H1 (cell line): ENCODE measurements at regions not wholly inside any gene's neighbourhood (a gene's known extent, or its start where the extent isn't known, plus 50 kb on each side); places are given as distances from the start of the nearest gene placed in this dataset.

Experiments used
- CTCF ChIA-PET: fragments of 300-600 bp; sonication (Branson Sonifier 250); formaldehyde crosslinking; loops from one replicate; lab custom pipeline; 2021; ENCODE audit not compliant: partially characterized antibody; lab: Charles Lee
- POLR2A ChIA-PET: fragments of 300-600 bp; sonication (Branson Sonifier 250); formaldehyde crosslinking; loops from one replicate; lab custom pipeline; 2021; ENCODE audit warnings: inconsistent platforms; ENCODE audit not compliant: partially characterized antibody; lab: Charles Lee
- DNase-seq, 2 experiments: peaks; one replicate each; pipeline versions ENCODE4 v3.0.0 to v3.0.0-alpha.2; 2010 to 2022; ENCODE audit warnings: low spot score in 2 of 2, low read depth in 1 of 2, mixed read lengths in 1 of 2
- FAIRE-seq: peaks from 2 replicates; lab custom pipeline; 2011; peaks lifted over from hg19 to GRCh38; lab: Jason Lieb, UNC
- H2AFZ ChIP-seq: 2 replicates; pipeline ENCODE4 v1.8.1; 2012; ENCODE audit warnings: low read length, inconsistent platforms
- H2AK5ac ChIP-seq: 2 replicates; pipeline ENCODE4 v1.6.1; 2013; ENCODE audit warnings: low read depth, low read length
- H2BK120ac ChIP-seq: replicated peaks from 2 replicates; pipeline ENCODE3; 2013; ENCODE audit warnings: low read depth, low read length, inconsistent platforms
- H2BK12ac ChIP-seq: 2 replicates; pipeline ENCODE4 v1.6.1; 2013; ENCODE audit warnings: low read depth, low read length
- H2BK15ac ChIP-seq: 2 replicates; pipeline ENCODE4 v1.6.1; 2013; ENCODE audit warnings: low read length
- H2BK20ac ChIP-seq: 2 replicates; pipeline ENCODE4 v1.6.1; 2013; ENCODE audit warnings: low read length
- H2BK5ac ChIP-seq: 2 replicates; pipeline ENCODE4 v1.6.1; 2013; ENCODE audit warnings: low read depth, low read length
- H3K14ac ChIP-seq: 2 replicates; pipeline ENCODE4 v1.6.1; 2013; ENCODE audit warnings: inconsistent platforms; ENCODE audit not compliant: insufficient read length
- H3K18ac ChIP-seq: 2 replicates; pipeline ENCODE4 v1.6.1; 2013; ENCODE audit warnings: low read length; ENCODE audit errors: extremely low read depth
- H3K23ac ChIP-seq: 2 replicates; pipeline ENCODE4 v1.6.1; 2013; ENCODE audit warnings: inconsistent platforms; ENCODE audit not compliant: insufficient read length
- H3K23me2 ChIP-seq: 2 replicates; pipeline ENCODE4 v1.6.1; 2013; ENCODE audit warnings: low read depth, low read length
- H3K27ac ChIP-seq: 2 replicates; pipeline ENCODE4 v1.6.1; 2011; ENCODE audit warnings: low read depth, low read length, inconsistent platforms
- H3K27me3 ChIP-seq, 4 experiments: replicated peaks in 1 of 4; 1 replicate in 1 of 4; 2 replicates in 3 of 4; pipeline versions ENCODE4 v1.6.1 to v1.8.1; 2011 to 2013; ENCODE audit warnings: low read length in 3 of 4, mild to moderate bottlenecking in 3 of 4, inconsistent platforms in 2 of 4, mixed read lengths in 2 of 4, moderate library complexity in 1 of 4; ENCODE audit not compliant: control insufficient read depth in 3 of 4, insufficient read depth in 3 of 4; ENCODE audit errors: extremely low read depth in 1 of 4
- H3K36me3 ChIP-seq, 4 experiments: 2 replicates each; pipeline versions ENCODE4 v1.6.1 to v1.8.1; 2011 to 2013; ENCODE audit warnings: mild to moderate bottlenecking in 4 of 4, low read length in 3 of 4, moderate library complexity in 2 of 4, control low read depth in 1 of 4, inconsistent platforms in 1 of 4; ENCODE audit not compliant: insufficient read depth in 4 of 4, control insufficient read depth in 2 of 4
- H3K4ac ChIP-seq: replicated peaks from 2 replicates; pipeline ENCODE3; 2013; ENCODE audit warnings: low read length, low read depth, mixed read lengths, inconsistent platforms; ENCODE audit not compliant: insufficient read length
- H3K4me1 ChIP-seq, 4 experiments: replicated peaks in 1 of 4; 1 replicate in 1 of 4; 2 replicates in 3 of 4; pipeline versions ENCODE4 v1.6.1 to v1.8.1; 2011 to 2013; ENCODE audit warnings: low read length in 3 of 4, inconsistent platforms in 2 of 4, mixed read lengths in 1 of 4; ENCODE audit not compliant: insufficient read depth in 4 of 4, control insufficient read depth in 3 of 4
- H3K4me2 ChIP-seq, 2 experiments: 2 replicates each; pipeline versions ENCODE4 v1.6.1 to v1.8.1; 2011 to 2013; ENCODE audit warnings: low read depth in 2 of 2, low read length in 2 of 2, control low read depth in 1 of 2, inconsistent platforms in 1 of 2, mild to moderate bottlenecking in 1 of 2; ENCODE audit not compliant: insufficient read depth in 1 of 2
- H3K4me3 ChIP-seq, 4 experiments: fragments of 200-600, 300-600 bp in 1 of 4; sonication (generic), shearing (Covaris generic), sonication (Bioruptor Twin) in 1 of 4; 2 replicates each; pipeline versions ENCODE4 v1.5.1 to v1.8.1; 2011 to 2016; ENCODE audit warnings: low read length in 4 of 4, low read depth in 3 of 4, control low read depth in 2 of 4, inconsistent platforms in 2 of 4, mild to moderate bottlenecking in 2 of 4, mixed read lengths in 1 of 4, moderate library complexity in 1 of 4; ENCODE audit not compliant: insufficient read depth in 2 of 4; ENCODE audit errors: extremely low read depth in 1 of 4
- H3K56ac ChIP-seq: replicated peaks from 2 replicates; pipeline ENCODE3; 2013; ENCODE audit warnings: low read depth, mild to moderate bottlenecking, mixed read lengths, low read length, inconsistent platforms; ENCODE audit not compliant: insufficient read length
- H3K79me1 ChIP-seq: 2 replicates; pipeline ENCODE4 v1.6.1; 2013; ENCODE audit warnings: low read depth, low read length, control low read depth
- H3K79me2 ChIP-seq, 2 experiments: 2 replicates each; pipeline versions ENCODE4 v1.6.1 to v1.8.1; 2012 to 2013; ENCODE audit warnings: low read length in 2 of 2, mild to moderate bottlenecking in 2 of 2, inconsistent platforms in 1 of 2; ENCODE audit not compliant: insufficient read depth in 2 of 2, control insufficient read depth in 1 of 2
- H3K9ac ChIP-seq, 4 experiments: replicated peaks in 1 of 4; 1 replicate in 1 of 4; 2 replicates in 3 of 4; pipeline versions ENCODE4 v1.6.1 to v1.8.1; 2011 to 2013; ENCODE audit warnings: low read depth in 3 of 4, low read length in 3 of 4, control low read depth in 2 of 4, mild to moderate bottlenecking in 2 of 4, moderate library complexity in 2 of 4, inconsistent platforms in 1 of 4; ENCODE audit errors: extremely low read depth in 1 of 4
- H3K9me3 ChIP-seq, 2 experiments: 2 replicates each; pipeline versions ENCODE4 v1.6.1 to v1.8.1; 2012 to 2013; ENCODE audit warnings: mild to moderate bottlenecking in 2 of 2, moderate library complexity in 2 of 2, control low read depth in 1 of 2, inconsistent platforms in 1 of 2, low read depth in 1 of 2, low read length in 1 of 2, mixed read lengths in 1 of 2; ENCODE audit not compliant: insufficient read depth in 2 of 2
- H4K20me1 ChIP-seq, 2 experiments: replicated peaks in 1 of 2; 2 replicates each; pipeline versions ENCODE3 to v1.8.1; 2011 to 2013; ENCODE audit warnings: inconsistent platforms in 2 of 2, low read length in 2 of 2, mild to moderate bottlenecking in 1 of 2; ENCODE audit not compliant: insufficient read depth in 2 of 2, control insufficient read depth in 1 of 2
- H4K5ac ChIP-seq: 2 replicates; pipeline ENCODE4 v1.6.1; 2013; ENCODE audit warnings: low read length, low read depth, mixed read lengths, inconsistent platforms; ENCODE audit not compliant: insufficient read length
- H4K8ac ChIP-seq: 2 replicates; pipeline ENCODE4 v1.8.0; 2013; ENCODE audit warnings: mild to moderate bottlenecking, moderate library complexity, low read length, inconsistent platforms; ENCODE audit not compliant: insufficient read depth; ENCODE audit errors: extremely low read depth
- H4K91ac ChIP-seq: replicated peaks from 2 replicates; pipeline ENCODE3; 2013; ENCODE audit warnings: low read length, mixed read lengths, inconsistent platforms; ENCODE audit not compliant: insufficient read length
- CBX5 ChIP-seq: fragments of 300-800, 300-1000 bp; sonication (generic); IDR thresholded peaks from 2 replicates; pipeline ENCODE4 v1.7.1; 2016; ENCODE audit warnings: antibody characterized with exemption, low read length, low read depth
- CHD2 ChIP-seq: IDR thresholded peaks from 2 replicates; pipeline ENCODE4 v1.6.1; 2012; ENCODE audit warnings: low read length, improper control_type of control experiment
- EZH2 ChIP-seq: fragments of 200-600 bp; sonication (generic); IDR thresholded peaks from 2 replicates; pipeline ENCODE4 v1.7.1; 2012; ENCODE audit warnings: low read depth, mild to moderate bottlenecking, moderate library complexity, low read length, inconsistent platforms; ENCODE audit not compliant: severe bottlenecking
- RFX5 ChIP-seq: IDR thresholded peaks from 2 replicates; pipeline ENCODE4 v1.6.1; 2011; ENCODE audit warnings: low read depth, low read length, improper control_type of control experiment, borderline replicate concordance
- SAP30 ChIP-seq: fragments of 300-600 bp; sonication (generic); IDR thresholded peaks from 2 replicates; pipeline ENCODE4 v1.7.1; 2012; ENCODE audit warnings: low read length, moderate library complexity, mild to moderate bottlenecking, inconsistent platforms; ENCODE audit not compliant: insufficient read depth, insufficient replicate concordance
- WGBS, 2 experiments: shearing (Covaris generic) in 1 of 2; methylation state at CpG; one replicate each; pipeline versions ENCODE4 v1.1.6 to v1.1.7; 2013 to 2015; ENCODE audit warnings: low lambda C conversion rate in 2 of 2, mixed read lengths in 2 of 2, inconsistent platforms in 1 of 2, low coverage in 1 of 2, missing lambda C conversion rate in 1 of 2; ENCODE audit not compliant: insufficient replicate concordance in 2 of 2, insufficient coverage in 1 of 2, insufficient read length in 1 of 2; ENCODE audit errors: extremely low coverage in 1 of 2, missing lambda C conversion rate in 1 of 2; 5-methylcytosine and 5-hydroxymethylcytosine counted together

DNA sequence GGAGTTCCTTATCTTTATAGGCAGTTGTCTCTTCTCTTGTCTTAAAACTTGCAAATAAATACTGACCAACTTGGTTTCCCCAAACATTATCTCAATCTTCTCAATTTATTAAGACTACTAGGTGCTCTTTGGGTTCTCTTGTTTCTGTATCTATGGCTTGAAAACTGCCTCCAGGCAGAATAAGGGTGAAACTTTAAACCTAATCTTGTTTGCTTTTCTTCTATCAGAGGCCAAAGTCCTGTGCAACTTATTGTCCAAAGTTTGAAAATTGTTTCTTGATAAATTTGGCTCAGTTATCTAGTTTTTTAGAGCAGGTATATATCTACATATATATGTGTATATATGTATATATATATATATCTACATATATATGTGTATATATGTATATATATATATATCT lies 110.1 kb upstream of the ANO5 start (continued):
- TF ChIP-seq SAP30: no peak

DNA sequence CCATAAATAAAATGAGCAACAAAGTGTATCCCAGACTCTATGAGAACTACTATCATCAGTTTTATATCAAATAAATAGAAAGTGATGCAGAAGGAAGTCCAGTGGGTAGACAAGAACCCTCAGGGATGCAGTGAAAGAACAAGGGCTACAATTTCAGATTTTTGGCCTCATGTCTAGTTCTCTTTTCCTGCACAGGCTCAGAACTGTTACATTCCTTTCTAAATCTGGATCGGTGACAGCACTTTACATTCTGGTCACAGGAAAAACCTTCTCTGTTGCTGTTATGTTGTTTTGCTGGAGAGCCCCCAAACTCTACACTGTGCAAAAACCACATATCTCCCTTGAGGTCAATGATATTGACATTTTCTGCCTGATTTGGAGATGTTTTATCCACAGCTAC lies 108.8 kb upstream of the ANO5 start:
- Histone ChIP-seq H2BK20ac (no peak overlapping the region), H2AFZ (no peak overlapping the region), H2BK5ac (no peak overlapping the region), H3K18ac (no peak overlapping the region), H3K79me2 (no peaks in the 10 kb centered on the region), H2BK12ac (no peak overlapping the region), H3K23ac (no peak overlapping the region), H3K27me3 (no peaks in the 10 kb centered on the region), H2BK15ac (no peak overlapping the region), H2AK5ac (no peak overlapping the region), H3K14ac (no peak overlapping the region), H3K4me1 (peaks cover 0 to 3% (median 0%) of the 10 kb centered on the region in 4 experiments; a peak in 1 of 7 replicates), H2BK120ac (no peak overlapping the region), H3K36me3 (no peaks in the 10 kb centered on the region), H3K9me3 (no peaks in the 10 kb centered on the region), H3K4ac (no peak overlapping the region), H3K9ac (no peak overlapping the region), H3K27ac (no peak overlapping the region), H3K4me2 (no peak overlapping the region), H4K8ac (no peak overlapping the region), H3K56ac (no peak overlapping the region), H3K4me3 (no peak overlapping the region), H3K79me1 (no peaks in the 10 kb centered on the region), H4K5ac (no peak overlapping the region), H4K91ac (no peak overlapping the region), H4K20me1 (no peaks in the 10 kb centered on the region), H3K23me2 (no peaks in the 10 kb centered on the region)
- CTCF ChIA-PET: no interaction called here
- 85% methylated on average over 1 of the region's 1 CpG; no CpG with 5 or more reads in 1 of the 2 experiments for WGBS, 2 experiments
- DNase-seq (no peak), FAIRE-seq (no peak)
- TF ChIP-seq EZH2: no peak
- TF ChIP-seq CBX5: no peak
- no peak for TF ChIP-seq CHD2
- no peak for TF ChIP-seq RFX5
- POLR2A ChIA-PET: no interaction called here
